IMR-90 (cell line): ENCODE measurements at regions not wholly inside any gene's neighbourhood (a gene's known extent, or its start where the extent isn't known, plus 50 kb on each side); places are given as distances from the start of the nearest gene placed in this dataset.

Experiments
- ATAC-seq: fragments of 200-7000 bp; cut with Tn5 transposase; 2 replicates; pipeline ENCODE4 v1.9.1; 2020; ENCODE audit warnings: low read depth, mild to moderate bottlenecking, moderate library complexity
- BruUV-seq: library from RNA; stranded (reverse); fragments of 400-500 nt; replicated peaks from 2 replicates; lab custom pipeline; 2021; lab: Mats Ljungman, UMichigan
- CTCF ChIA-PET: fragments of 300-600 bp; formaldehyde crosslinking; extraction: SDS; loops from one replicate; lab custom pipeline; 2021; ENCODE audit warnings: antibody characterized with exemption; lab: Yijun Ruan, JAX
- POLR2A ChIA-PET: fragments of 300-600 bp; sonication (Branson Sonifier 250); formaldehyde crosslinking; loops from one replicate; lab custom pipeline; 2022; ENCODE audit warnings: antibody characterized with exemption; ENCODE audit not compliant: unreplicated experiment; lab: Charles Lee
- DNase-seq: peaks from one replicate; pipeline ENCODE4 v3.0.0; 2013
- H2AFZ ChIP-seq: replicated peaks from 2 replicates; pipeline ENCODE3; 2013; ENCODE audit warnings: low read length, mild to moderate bottlenecking; ENCODE audit not compliant: poor library complexity
- H2AK5ac ChIP-seq: 2 replicates; pipeline ENCODE4 v1.6.1; 2013; ENCODE audit warnings: low read depth, low read length, inconsistent platforms
- H2AK9ac ChIP-seq: replicated peaks from 2 replicates; pipeline ENCODE3; 2013; ENCODE audit warnings: mild to moderate bottlenecking, low read depth, low read length, moderate library complexity; ENCODE audit not compliant: poor library complexity
- H2BK120ac ChIP-seq: 2 replicates; pipeline ENCODE4 v1.6.1; 2013; ENCODE audit warnings: low read depth, low read length, inconsistent platforms
- H2BK15ac ChIP-seq: 3 replicates; pipeline ENCODE4 v1.6.1; 2013; ENCODE audit warnings: low read depth, low read length, inconsistent platforms
- H2BK20ac ChIP-seq: 2 replicates; pipeline ENCODE4 v1.6.1; 2013; ENCODE audit warnings: low read depth, mild to moderate bottlenecking, inconsistent platforms, low read length, moderate library complexity
- H2BK5ac ChIP-seq: 2 replicates; pipeline ENCODE4 v1.6.1; 2013; ENCODE audit warnings: mild to moderate bottlenecking, low read depth, low read length, inconsistent platforms; ENCODE audit not compliant: poor library complexity, severe bottlenecking
- H3K14ac ChIP-seq: replicated peaks from 2 replicates; pipeline ENCODE4 v1.6.1; 2013; ENCODE audit warnings: low read depth, low read length, inconsistent platforms
- H3K18ac ChIP-seq: 2 replicates; pipeline ENCODE4 v1.6.1; 2013; ENCODE audit warnings: low read depth, low read length, control low read depth
- H3K23ac ChIP-seq: 2 replicates; pipeline ENCODE4 v1.6.1; 2013; ENCODE audit warnings: low read depth, low read length, inconsistent platforms
- H3K27ac ChIP-seq: 2 replicates; pipeline ENCODE4 v1.5.1; 2013; ENCODE audit warnings: mild to moderate bottlenecking, control low read depth, low read length; ENCODE audit not compliant: insufficient read depth
- H3K27me3 ChIP-seq: 2 replicates; pipeline ENCODE4 v1.6.1; 2013; ENCODE audit warnings: low read length; ENCODE audit not compliant: control insufficient read depth, insufficient read depth
- H3K36me3 ChIP-seq: 2 replicates; pipeline ENCODE4 v1.6.1; 2013; ENCODE audit warnings: low read length, mixed read lengths; ENCODE audit not compliant: control insufficient read depth, insufficient read depth
- H3K4ac ChIP-seq: 2 replicates; pipeline ENCODE4 v1.6.1; 2013; ENCODE audit warnings: low read depth, low read length, inconsistent platforms
- H3K4me1 ChIP-seq: 2 replicates; pipeline ENCODE4 v1.6.1; 2013; ENCODE audit warnings: low read length, mixed read lengths; ENCODE audit not compliant: control insufficient read depth, insufficient read depth
- H3K4me2 ChIP-seq: 2 replicates; pipeline ENCODE4 v1.6.1; 2013; ENCODE audit warnings: low read depth, mild to moderate bottlenecking, control low read depth, low read length, moderate library complexity
- H3K4me3 ChIP-seq: 2 replicates; pipeline ENCODE4 v1.5.1; 2013; ENCODE audit warnings: low read depth, mild to moderate bottlenecking, control low read depth, low read length, moderate library complexity; ENCODE audit not compliant: insufficient read depth
- H3K56ac ChIP-seq: 2 replicates; pipeline ENCODE4 v1.6.1; 2013; ENCODE audit warnings: low read length, inconsistent platforms; ENCODE audit not compliant: insufficient read depth; ENCODE audit errors: extremely low read depth
- H3K79me1 ChIP-seq, 2 experiments: 2 replicates each; pipeline ENCODE4 v1.6.1; 2013; ENCODE audit warnings: low read length in 2 of 2, inconsistent platforms in 1 of 2, low read depth in 1 of 2
- H3K9ac ChIP-seq: 2 replicates; pipeline ENCODE4 v1.6.1; 2013; ENCODE audit warnings: low read depth, low read length, control low read depth
- H3K9me1 ChIP-seq: 2 replicates; pipeline ENCODE4 v1.6.1; 2013; ENCODE audit warnings: low read length, inconsistent platforms; ENCODE audit not compliant: insufficient read depth
- H3K9me3 ChIP-seq: 2 replicates; pipeline ENCODE4 v1.6.1; 2013; ENCODE audit warnings: low read length; ENCODE audit not compliant: control insufficient read depth, insufficient read depth
- H4K20me1 ChIP-seq: 2 replicates; pipeline ENCODE4 v1.6.1; 2013; ENCODE audit warnings: low read length, inconsistent platforms; ENCODE audit not compliant: insufficient read depth
- H4K5ac ChIP-seq: 2 replicates; pipeline ENCODE4 v1.6.1; 2013; ENCODE audit warnings: mild to moderate bottlenecking, low read depth, low read length, control low read depth
- H4K8ac ChIP-seq, 2 experiments: 2 replicates each; pipeline ENCODE4 v1.6.1; 2013; ENCODE audit warnings: low read depth in 2 of 2, low read length in 2 of 2, control low read depth in 1 of 2, inconsistent platforms in 1 of 2
- H4K91ac ChIP-seq: 2 replicates; pipeline ENCODE4 v1.6.1; 2013; ENCODE audit warnings: low read depth, low read length, inconsistent platforms; ENCODE audit not compliant: insufficient read depth
- CEBPB ChIP-seq: IDR thresholded peaks from 2 replicates; pipeline ENCODE4 v1.6.1; 2012; ENCODE audit warnings: low read depth, low read length, improper control_type of control experiment
- CHD1 ChIP-seq: IDR thresholded peaks from 2 replicates; pipeline ENCODE4 v1.6.1; 2012; ENCODE audit warnings: low read depth, low read length, improper control_type of control experiment
- FOS ChIP-seq: fragments of 150-350 bp; IDR thresholded peaks from 2 replicates; pipeline ENCODE4 v1.6.1; 2016; ENCODE audit warnings: low read depth, low read length
- MAFK ChIP-seq: IDR thresholded peaks from 2 replicates; pipeline ENCODE4 v1.6.1; 2012; ENCODE audit warnings: low read depth, low read length, improper control_type of control experiment
- MAZ ChIP-seq: IDR thresholded peaks from 2 replicates; pipeline ENCODE4 v1.6.1; 2012; ENCODE audit warnings: low read depth, mild to moderate bottlenecking, low read length, improper control_type of control experiment, moderate library complexity, borderline replicate concordance
- MXI1 ChIP-seq: IDR thresholded peaks from 2 replicates; pipeline ENCODE4 v1.6.1; 2012; ENCODE audit warnings: low read depth, mild to moderate bottlenecking, low read length, moderate library complexity, borderline replicate concordance
- NFE2L2 ChIP-seq: fragments of 150-350 bp; IDR thresholded peaks from 2 replicates; pipeline ENCODE4 v1.6.1; 2016; ENCODE audit warnings: low read depth, mild to moderate bottlenecking, low read length
- RAD21 ChIP-seq: IDR thresholded peaks from 2 replicates; pipeline ENCODE4 v1.6.1; 2012; ENCODE audit warnings: low read length, improper control_type of control experiment
- RFX5 ChIP-seq: IDR thresholded peaks from 2 replicates; pipeline ENCODE4 v1.8.0; 2012; ENCODE audit warnings: low read depth, mild to moderate bottlenecking, low read length, moderate library complexity
- SMC3 ChIP-seq: fragments of 150-350 bp; IDR thresholded peaks from 2 replicates; pipeline ENCODE4 v1.6.1; 2016; ENCODE audit warnings: low read depth, mild to moderate bottlenecking, antibody characterized with exemption, low read length, moderate library complexity
- dilution Hi-C: fragments of 300-500 bp; cut with HindIII; formaldehyde crosslinking; loops from one replicate; pipeline ENCODE4 v1.14.3; 2018; ENCODE audit warnings: low sequenced_read_pairs; ENCODE audit not compliant: unreplicated experiment
- in situ Hi-C: fragments of 300-500 bp; cut with MboI; formaldehyde crosslinking; loops from 3 replicates; pipeline ENCODE4 v1.14.3; 2019; ENCODE audit warnings: low sequenced_read_pairs, inconsistent platforms, mixed read lengths
- intact Hi-C: fragments of 100-400 bp; cut with micrococcal nuclease; formaldehyde crosslinking; loops from 2 replicates; pipeline ENCODE4 v1.10.0; 2022
- TF ChIP-seq, protein P1 (sequence below): conservative IDR thresholded peaks from 2 replicates; pipeline ENCODE4 v1.5.1; 2012; ENCODE audit warnings: mild to moderate bottlenecking, low read depth, low read length, improper control_type of control experiment

DNA sequence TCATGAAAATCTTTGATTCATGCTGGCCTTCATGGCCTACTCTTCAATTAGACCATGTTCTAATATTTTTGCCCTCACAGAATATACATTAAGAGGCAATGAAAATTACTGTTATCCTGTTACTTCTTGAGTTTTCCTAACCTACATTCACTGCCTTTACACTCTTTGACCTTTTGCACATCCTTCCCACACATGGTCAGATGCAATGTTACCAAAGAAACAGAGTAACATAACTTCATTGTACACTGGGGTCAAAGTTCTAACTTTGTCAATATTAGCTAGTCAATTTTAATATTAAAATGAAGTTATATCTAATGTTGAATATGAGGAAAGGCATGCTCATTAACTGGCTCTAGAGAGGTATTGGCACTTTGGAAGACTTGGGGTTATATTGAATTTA lies 284.8 kb downstream of the TEX13C start:
- no peaks in the 10 kb centered on the region for H3K79me1 ChIP-seq
- no peak overlapping the region for H3K27ac ChIP-seq
- H3K36me3 ChIP-seq, result no peaks in the 10 kb centered on the region
- BruUV-seq, result no TSS peak
- H3K27me3 ChIP-seq, result no peaks in the 10 kb centered on the region
- H3K4me2 ChIP-seq, result no peak overlapping the region
- no peaks in the 10 kb centered on the region for H3K4me1 ChIP-seq
- TF ChIP-seq, protein P1, sequence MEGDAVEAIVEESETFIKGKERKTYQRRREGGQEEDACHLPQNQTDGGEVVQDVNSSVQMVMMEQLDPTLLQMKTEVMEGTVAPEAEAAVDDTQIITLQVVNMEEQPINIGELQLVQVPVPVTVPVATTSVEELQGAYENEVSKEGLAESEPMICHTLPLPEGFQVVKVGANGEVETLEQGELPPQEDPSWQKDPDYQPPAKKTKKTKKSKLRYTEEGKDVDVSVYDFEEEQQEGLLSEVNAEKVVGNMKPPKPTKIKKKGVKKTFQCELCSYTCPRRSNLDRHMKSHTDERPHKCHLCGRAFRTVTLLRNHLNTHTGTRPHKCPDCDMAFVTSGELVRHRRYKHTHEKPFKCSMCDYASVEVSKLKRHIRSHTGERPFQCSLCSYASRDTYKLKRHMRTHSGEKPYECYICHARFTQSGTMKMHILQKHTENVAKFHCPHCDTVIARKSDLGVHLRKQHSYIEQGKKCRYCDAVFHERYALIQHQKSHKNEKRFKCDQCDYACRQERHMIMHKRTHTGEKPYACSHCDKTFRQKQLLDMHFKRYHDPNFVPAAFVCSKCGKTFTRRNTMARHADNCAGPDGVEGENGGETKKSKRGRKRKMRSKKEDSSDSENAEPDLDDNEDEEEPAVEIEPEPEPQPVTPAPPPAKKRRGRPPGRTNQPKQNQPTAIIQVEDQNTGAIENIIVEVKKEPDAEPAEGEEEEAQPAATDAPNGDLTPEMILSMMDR, result no peak
- TF ChIP-seq SMC3 (no peak), NFE2L2 (no peak), CEBPB (no peak), MAFK (no peak), FOS (no peak), CHD1 (no peak), RFX5 (no peak), MAZ (no peak), MXI1 (no peak), RAD21 (no peak)
- no peak overlapping the region for H3K14ac ChIP-seq
- no peak overlapping the region for H4K91ac ChIP-seq
- dilution Hi-C loops (no loop called here), intact Hi-C loops (no loop called here), in situ Hi-C loops (no loop called here)
- no peak overlapping the region for H3K4me3 ChIP-seq
- H2BK20ac ChIP-seq, result no peak overlapping the region
- no peak overlapping the region for H2AK5ac ChIP-seq
- ATAC-seq (no peak), DNase-seq (no peak)
- H3K18ac ChIP-seq, result no peak overlapping the region
- POLR2A ChIA-PET, result no interaction called here
- CTCF ChIA-PET, result no interaction called here
- no peak overlapping the region for H3K56ac ChIP-seq
- H3K23ac ChIP-seq, result no peak overlapping the region
- H4K20me1 ChIP-seq, result no peaks in the 10 kb centered on the region
- H4K5ac ChIP-seq, result no peak overlapping the region
- no peaks in the 10 kb centered on the region for H3K9me3 ChIP-seq
- H2BK120ac ChIP-seq, result no peak overlapping the region
- H2BK5ac ChIP-seq, result no peak overlapping the region
- H3K9me1 ChIP-seq, result no peaks in the 10 kb centered on the region
- H2AK9ac ChIP-seq, result no peak overlapping the region
- H3K9ac ChIP-seq, result no peak overlapping the region
- H2AFZ ChIP-seq, result no peak overlapping the region
- no peak overlapping the region for H2BK15ac ChIP-seq
- H4K8ac ChIP-seq, result no peak overlapping the region
- no peak overlapping the region for H3K4ac ChIP-seq
